ENCODE measurements at regions not wholly inside any gene's neighbourhood (a gene's known extent, or its start where the extent isn't known, plus 50 kb on each side); places are given as distances from the start of the nearest gene placed in this dataset.
"Not testable (repeated sequence)": the region's sequence is repeated elsewhere in the genome, so short reads cannot be mapped to it uniquely, and the experiment has no call there.

GRCh38 chr4:179048839-179049453 is 1606.7 kb upstream of the AGA start:
- Mint-ChIP-seq H3K27me3 (ENCODE audit: low read depth, unreplicated experiment) (no peaks in the 10 kb centered on the region), H3K36me3 (ENCODE audit: low read depth, unreplicated experiment) (no peaks in the 10 kb centered on the region), H3K9me3 (ENCODE audit: unreplicated experiment) (no peaks in the 10 kb centered on the region), H3K4me3 (ENCODE audit: unreplicated experiment) (no peak overlapping the region), H3K4me1 (ENCODE audit: low read depth, unreplicated experiment) (no peaks in the 10 kb centered on the region), H3K27ac (ENCODE audit: unreplicated experiment) (no peak overlapping the region)
- Histone ChIP-seq H3K79me2 (ENCODE audit: insufficient read depth, low read length) (no peaks in the 10 kb centered on the region), H3K4me1 (ENCODE audit: insufficient read depth, low read length) (no peaks in the 10 kb centered on the region), H3K9ac (ENCODE audit: low read length) (no peak overlapping the region), H3K36me3 (ENCODE audit: insufficient read depth, low read length) (no peaks in the 10 kb centered on the region), H4K20me1 (ENCODE audit: insufficient read depth, low read length) (no peaks in the 10 kb centered on the region), H3K27me3 (ENCODE audit: insufficient read depth, low read length) (no peaks in the 10 kb centered on the region), H3K9me3 (ENCODE audit: insufficient read depth, low read depth, low read length) (no peaks in the 10 kb centered on the region), H2AFZ (ENCODE audit: low read depth, low read length) (no peak overlapping the region), H3K27ac (ENCODE audit: low read depth, low read length) (no peak overlapping the region), H3K4me3 (ENCODE audit: insufficient read depth, low read depth, low read length) (no peak overlapping the region), H3K4me2 (ENCODE audit: low read length) (no peak overlapping the region)
- TF ChIP-seq, protein P1, sequence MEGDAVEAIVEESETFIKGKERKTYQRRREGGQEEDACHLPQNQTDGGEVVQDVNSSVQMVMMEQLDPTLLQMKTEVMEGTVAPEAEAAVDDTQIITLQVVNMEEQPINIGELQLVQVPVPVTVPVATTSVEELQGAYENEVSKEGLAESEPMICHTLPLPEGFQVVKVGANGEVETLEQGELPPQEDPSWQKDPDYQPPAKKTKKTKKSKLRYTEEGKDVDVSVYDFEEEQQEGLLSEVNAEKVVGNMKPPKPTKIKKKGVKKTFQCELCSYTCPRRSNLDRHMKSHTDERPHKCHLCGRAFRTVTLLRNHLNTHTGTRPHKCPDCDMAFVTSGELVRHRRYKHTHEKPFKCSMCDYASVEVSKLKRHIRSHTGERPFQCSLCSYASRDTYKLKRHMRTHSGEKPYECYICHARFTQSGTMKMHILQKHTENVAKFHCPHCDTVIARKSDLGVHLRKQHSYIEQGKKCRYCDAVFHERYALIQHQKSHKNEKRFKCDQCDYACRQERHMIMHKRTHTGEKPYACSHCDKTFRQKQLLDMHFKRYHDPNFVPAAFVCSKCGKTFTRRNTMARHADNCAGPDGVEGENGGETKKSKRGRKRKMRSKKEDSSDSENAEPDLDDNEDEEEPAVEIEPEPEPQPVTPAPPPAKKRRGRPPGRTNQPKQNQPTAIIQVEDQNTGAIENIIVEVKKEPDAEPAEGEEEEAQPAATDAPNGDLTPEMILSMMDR (IDR thresholded peaks at IDR 0.05; ENCODE audit: insufficient read depth, low read depth, low read length) = no peak
- no peak for TF ChIP-seq EZH2 (IDR thresholded peaks at IDR 0.05; ENCODE audit: insufficient read depth, low read length)
- FAIRE-seq (no peak), DNase-seq (ENCODE audit: low read depth) (no peak)

- no peak for FAIRE-seq
These were observed 1609.0 kb upstream of the AGA start for GRCh38 chr4:179051206-179051605.

GRCh38 chr4:179059396-179059795 is 1617.2 kb upstream of the AGA start:
- H3K4me2 ChIP-seq (ENCODE audit: low read length) = no peak overlapping the region
- no peaks in the 10 kb centered on the region for H3K4me1 Mint-ChIP-seq (ENCODE audit: low read depth, unreplicated experiment)
- TF ChIP-seq EZH2 (IDR thresholded peaks at IDR 0.05; ENCODE audit: insufficient read depth, low read length) = no peak
- TF ChIP-seq, protein P1 (IDR thresholded peaks at IDR 0.05; ENCODE audit: insufficient read depth, low read depth, low read length) = no peak
- H3K36me3 Mint-ChIP-seq (ENCODE audit: low read depth, unreplicated experiment) = no peaks in the 10 kb centered on the region
- H3K79me2 ChIP-seq (ENCODE audit: insufficient read depth, low read length) = no peaks in the 10 kb centered on the region
- no peak overlapping the region for H3K27ac Mint-ChIP-seq (ENCODE audit: unreplicated experiment)
- no peaks in the 10 kb centered on the region for H3K27me3 Mint-ChIP-seq (ENCODE audit: low read depth, unreplicated experiment)
- no peaks in the 10 kb centered on the region for H4K20me1 ChIP-seq (ENCODE audit: insufficient read depth, low read length)
- H3K4me3 ChIP-seq (ENCODE audit: insufficient read depth, low read depth, low read length) = no peak overlapping the region
- H2AFZ ChIP-seq (ENCODE audit: low read depth, low read length) = no peak overlapping the region
- H3K27me3 ChIP-seq (ENCODE audit: insufficient read depth, low read length) = no peaks in the 10 kb centered on the region
- H3K9me3 ChIP-seq (ENCODE audit: insufficient read depth, low read depth, low read length) = no peaks in the 10 kb centered on the region
- H3K4me1 ChIP-seq (ENCODE audit: insufficient read depth, low read length) = no peaks in the 10 kb centered on the region
- H3K9me3 Mint-ChIP-seq (ENCODE audit: unreplicated experiment) = peaks cover 2% of the 10 kb centered on the region
- FAIRE-seq (no peak), DNase-seq (ENCODE audit: low read depth) (no peak)
- no peak overlapping the region for H3K27ac ChIP-seq (ENCODE audit: low read depth, low read length)
- H3K9ac ChIP-seq (ENCODE audit: low read length) = no peak overlapping the region
- no peak overlapping the region for H3K4me3 Mint-ChIP-seq (ENCODE audit: unreplicated experiment)
- H3K36me3 ChIP-seq (ENCODE audit: insufficient read depth, low read length) = no peaks in the 10 kb centered on the region

More at GRCh38 chr4:179051206-179051605, 1609.0 kb upstream of the AGA start:
- no peak overlapping the region for H3K4me2 ChIP-seq (ENCODE audit: low read length)
- no peaks in the 10 kb centered on the region for H3K9me3 ChIP-seq (ENCODE audit: insufficient read depth, low read depth, low read length)
- no peaks in the 10 kb centered on the region for H3K4me1 ChIP-seq (ENCODE audit: insufficient read depth, low read length)
- H2AFZ ChIP-seq (ENCODE audit: low read depth, low read length) = no peak overlapping the region
- TF ChIP-seq, protein P1 (IDR thresholded peaks at IDR 0.05; ENCODE audit: insufficient read depth, low read depth, low read length) = no peak
- TF ChIP-seq EZH2 (IDR thresholded peaks at IDR 0.05; ENCODE audit: insufficient read depth, low read length) = no peak
- no peak overlapping the region for H3K27ac Mint-ChIP-seq (ENCODE audit: unreplicated experiment)
- H3K4me3 Mint-ChIP-seq (ENCODE audit: unreplicated experiment) = no peak overlapping the region
- H3K36me3 ChIP-seq (ENCODE audit: insufficient read depth, low read length) = no peaks in the 10 kb centered on the region
- no peak overlapping the region for H3K9ac ChIP-seq (ENCODE audit: low read length)
- no peak overlapping the region for H3K27ac ChIP-seq (ENCODE audit: low read depth, low read length)
- no peaks in the 10 kb centered on the region for H3K27me3 ChIP-seq (ENCODE audit: insufficient read depth, low read length)
- no peaks in the 10 kb centered on the region for H3K4me1 Mint-ChIP-seq (ENCODE audit: low read depth, unreplicated experiment)
- H3K4me3 ChIP-seq (ENCODE audit: insufficient read depth, low read depth, low read length) = no peak overlapping the region
- H3K79me2 ChIP-seq (ENCODE audit: insufficient read depth, low read length) = no peaks in the 10 kb centered on the region
- no peaks in the 10 kb centered on the region for H3K27me3 Mint-ChIP-seq (ENCODE audit: low read depth, unreplicated experiment)
- H4K20me1 ChIP-seq (ENCODE audit: insufficient read depth, low read length) = no peaks in the 10 kb centered on the region
- no peaks in the 10 kb centered on the region for H3K9me3 Mint-ChIP-seq (ENCODE audit: unreplicated experiment)
- no peak for DNase-seq (ENCODE audit: low read depth)
- no peaks in the 10 kb centered on the region for H3K36me3 Mint-ChIP-seq (ENCODE audit: low read depth, unreplicated experiment)

GRCh38 chr4:179066254-179066653 is 1624.0 kb upstream of the AGA start:
- H3K4me1 Mint-ChIP-seq (ENCODE audit: low read depth, unreplicated experiment); H3K9me3 ChIP-seq (ENCODE audit: insufficient read depth, low read depth, low read length); H3K4me2 ChIP-seq (ENCODE audit: low read length); H3K4me1 ChIP-seq (ENCODE audit: insufficient read depth, low read length); H3K27me3 Mint-ChIP-seq (ENCODE audit: low read depth, unreplicated experiment); H3K36me3 Mint-ChIP-seq (ENCODE audit: low read depth, unreplicated experiment); H3K4me3 Mint-ChIP-seq (ENCODE audit: unreplicated experiment); H4K20me1 ChIP-seq (ENCODE audit: insufficient read depth, low read length); H2AFZ ChIP-seq (ENCODE audit: low read depth, low read length); H3K79me2 ChIP-seq (ENCODE audit: insufficient read depth, low read length); FAIRE-seq; DNase-seq (ENCODE audit: low read depth); H3K9me3 Mint-ChIP-seq (ENCODE audit: unreplicated experiment); H3K9ac ChIP-seq (ENCODE audit: low read length); H3K4me3 ChIP-seq (ENCODE audit: insufficient read depth, low read depth, low read length); H3K27me3 ChIP-seq (ENCODE audit: insufficient read depth, low read length); H3K27ac ChIP-seq (ENCODE audit: low read depth, low read length); H3K36me3 ChIP-seq (ENCODE audit: insufficient read depth, low read length); H3K27ac Mint-ChIP-seq (ENCODE audit: unreplicated experiment): not testable (repeated sequence)
